Non-pigmented ciliary epithelial cell (primary cell): ENCODE measurements at regions not wholly inside any gene's neighbourhood (a gene's known extent, or its start where the extent isn't known, plus 50 kb on each side); places are given as distances from the start of the nearest gene placed in this dataset.
A peak's percentile ranks its signal among the peaks of the same experiment; 100 is the strongest.

Experiments
- DNase-seq: peaks from one replicate; pipeline ENCODE4 v3.0.0-alpha.2; 2010; ENCODE audit warnings: low read depth

- no peak for DNase-seq
These were observed 318.5 kb downstream of the GRB14 start for GRCh38 chr2:164302786-164303185.

DNA sequence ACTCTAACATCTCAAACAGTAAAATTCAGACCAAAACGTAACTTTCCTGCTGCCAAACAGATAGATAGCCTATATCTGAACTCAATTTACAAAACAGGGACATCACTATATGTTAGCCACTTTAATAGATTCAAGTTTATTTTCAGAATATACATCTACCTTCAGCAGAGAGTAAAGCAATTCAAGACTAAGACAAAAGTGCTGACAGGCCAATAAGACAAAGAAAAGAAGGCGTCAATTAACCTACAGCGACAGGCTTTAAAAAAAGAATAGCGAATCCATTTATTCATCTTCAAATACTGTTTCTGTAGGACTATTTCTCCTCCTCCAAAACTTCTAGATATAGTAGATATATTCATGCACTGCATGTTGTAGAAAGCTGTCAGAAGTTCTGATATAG is 333.0 kb downstream of the GRB14 start:
- DNase-seq, result no peak

GRCh38 chr2:164287056-164287455 is 334.2 kb downstream of the GRB14 start:
- DNase-seq, result no peak

- no peak for DNase-seq
These were observed 335.7 kb downstream of the GRB14 start for GRCh38 chr2:164285576-164285975.

DNA sequence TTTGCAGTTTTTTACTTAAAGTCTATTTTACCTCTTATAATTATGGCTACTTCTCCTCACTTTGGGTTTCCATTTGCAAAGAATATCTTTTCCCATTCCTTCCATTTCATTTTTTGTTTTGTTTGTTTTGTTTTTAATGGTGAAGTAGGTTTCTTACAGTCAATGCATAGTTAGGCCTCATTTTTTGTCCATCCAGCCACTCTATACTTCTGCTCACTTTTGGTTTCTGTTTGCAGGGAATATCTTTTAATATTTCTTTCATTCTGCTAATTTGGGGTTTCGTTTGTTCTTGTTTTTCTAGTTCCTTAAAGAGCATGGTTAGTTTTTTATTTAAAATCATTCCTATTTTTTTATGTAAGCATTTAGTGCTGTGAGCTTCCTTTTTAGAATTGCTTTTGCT is 339.4 kb downstream of the GRB14 start:
- DNase-seq, result no peak

DNA sequence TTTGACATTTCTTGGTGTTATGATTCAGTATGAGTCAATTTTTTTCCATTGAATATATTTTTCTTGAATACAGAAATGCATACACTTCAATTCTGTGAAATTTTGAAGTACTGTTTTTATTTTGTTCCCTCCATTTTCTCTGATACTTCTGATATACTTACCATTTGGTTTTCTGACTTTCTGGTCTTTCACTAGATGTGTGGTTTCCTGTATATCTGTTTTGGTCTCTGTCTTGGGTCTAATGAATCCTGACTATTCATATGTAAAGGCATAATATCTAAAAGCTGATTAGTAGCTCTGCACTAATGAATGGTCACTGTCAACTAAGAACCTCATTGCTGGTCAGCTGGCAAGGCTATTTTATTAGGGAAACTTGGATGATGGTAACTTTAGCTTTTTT is 345.6 kb downstream of the GRB14 start:
- no peak for DNase-seq

- DNase-seq, result no peak
These were observed 360.8 kb downstream of the GRB14 start for GRCh38 chr2:164260506-164260905.

DNA sequence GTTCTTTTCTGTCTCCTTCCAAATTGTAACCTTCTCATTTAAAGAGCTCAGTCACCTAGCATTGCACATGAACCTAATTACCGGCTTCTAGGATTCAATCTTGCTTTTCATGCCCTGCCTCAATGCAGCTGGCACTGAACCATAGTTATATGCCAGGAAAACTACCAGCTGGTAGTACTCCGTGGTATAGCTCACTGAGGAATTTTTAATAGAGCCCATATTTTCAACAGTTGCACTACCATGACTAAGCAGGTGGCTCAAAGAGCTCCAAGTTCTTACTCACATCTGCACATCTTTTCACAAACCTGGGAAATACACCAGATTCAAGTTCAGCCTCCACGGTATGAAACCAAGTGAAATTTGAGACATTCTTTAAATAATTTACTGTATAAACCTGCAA is 363.5 kb downstream of the GRB14 start:
- no peak for DNase-seq

GRCh38 chr2:164252568-164253287 is 368.6 kb downstream of the GRB14 start:
- DNase-seq, result no peak

GRCh38 chr2:164243315-164243714 is 378.0 kb downstream of the GRB14 start:
- DNase-seq, result no peak

DNA sequence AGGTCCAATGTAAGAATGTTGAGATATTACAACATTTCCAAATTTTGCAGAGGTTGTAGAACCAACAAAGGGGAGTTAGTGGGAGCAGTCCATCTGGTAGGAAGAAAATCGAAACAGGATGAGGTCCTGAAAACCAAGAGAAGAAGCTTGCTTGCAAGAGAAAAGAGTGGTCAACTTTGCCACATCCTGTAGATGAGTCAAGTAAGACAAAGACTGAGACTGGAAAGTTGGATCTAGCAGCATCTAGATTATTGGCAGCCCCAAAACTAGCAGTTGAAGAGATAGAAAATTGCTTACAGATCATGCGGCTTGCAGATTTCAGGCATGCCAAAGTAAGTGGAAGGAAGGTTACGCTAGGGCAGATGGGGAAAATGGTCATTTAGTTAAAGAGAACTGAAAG is 378.9 kb downstream of the GRB14 start:
- DNase-seq, result no peak

DNA sequence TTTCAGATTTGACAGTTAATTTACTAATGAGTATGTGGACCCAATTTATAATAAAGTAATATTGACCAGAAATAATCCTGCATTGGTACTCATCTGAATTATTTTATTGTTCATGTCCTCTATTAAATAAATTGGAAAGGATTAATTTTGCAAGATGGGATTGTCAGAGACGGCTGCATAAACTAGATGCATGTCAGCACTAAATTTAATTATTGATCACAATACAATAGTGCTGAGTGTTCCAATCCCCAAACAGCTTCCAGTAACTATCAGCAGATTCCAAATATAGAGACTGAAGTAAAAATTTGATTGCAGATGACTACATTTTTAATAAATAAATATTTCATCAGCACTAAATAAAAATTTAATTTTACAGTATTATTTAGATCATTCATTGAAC is 387.2 kb downstream of the GRB14 start:
- DNase-seq, result no peak

DNA sequence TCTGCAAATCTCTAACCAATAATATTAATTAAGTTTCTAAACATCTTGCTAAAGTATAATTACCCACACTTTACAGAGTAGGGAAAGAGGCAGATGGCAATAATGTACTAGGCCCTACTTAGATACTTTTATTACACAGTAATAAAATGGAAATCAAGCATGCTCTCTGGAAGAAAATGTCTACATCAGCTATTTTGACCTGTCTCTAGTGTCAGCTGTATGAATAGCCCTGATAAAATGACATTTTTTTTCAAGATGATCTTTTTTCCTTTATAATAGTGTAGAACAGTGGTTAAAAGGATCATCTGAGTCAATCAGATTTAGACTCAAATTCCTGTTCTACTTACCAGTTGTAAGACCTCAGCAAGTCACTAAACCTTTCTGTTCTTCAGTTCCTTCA is 397.3 kb downstream of the GRB14 start:
- DNase-seq, result no peak

DNA sequence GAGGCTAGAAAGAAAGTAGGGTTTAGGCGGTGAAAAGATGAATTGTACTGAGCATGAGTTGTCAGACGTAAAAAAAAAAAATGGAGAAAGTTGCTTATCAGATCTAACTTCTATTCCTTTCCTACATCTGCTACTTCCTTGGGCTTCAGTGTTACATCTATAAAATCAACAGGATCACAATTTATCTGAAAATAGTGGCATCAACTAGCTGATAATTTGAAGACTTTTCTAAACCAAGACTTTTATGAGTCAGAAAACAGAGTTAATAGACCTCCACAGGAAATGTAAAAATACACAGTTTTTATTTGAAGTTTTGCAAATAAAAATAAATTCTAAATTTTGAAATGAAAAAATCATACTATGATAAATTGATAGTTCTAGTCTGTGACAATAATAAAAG is 399.8 kb downstream of the GRB14 start:
- no peak for DNase-seq

GRCh38 chr2:164220265-164220664 is 401.0 kb downstream of the GRB14 start:
- DNase-seq, result no peak

DNA sequence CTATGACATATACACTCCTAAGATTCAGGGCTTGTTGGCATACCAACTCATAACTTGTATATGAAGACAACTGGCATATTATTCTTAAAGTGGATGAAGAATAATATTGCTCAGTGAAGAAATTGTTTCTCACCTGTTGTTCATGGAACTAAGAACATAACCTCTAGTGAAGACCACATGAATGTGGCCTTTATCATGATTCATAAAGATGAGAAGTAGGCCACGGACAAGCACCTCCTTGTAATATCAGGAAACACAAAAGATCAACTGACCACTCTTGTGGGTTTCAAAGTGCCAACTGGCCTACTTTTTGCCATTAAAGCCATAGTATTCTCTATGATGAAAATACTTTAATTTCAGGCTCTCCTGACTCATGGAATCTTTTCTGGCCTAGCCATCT is 407.4 kb downstream of the GRB14 start:
- DNase-seq, result no peak

- peak; percentile 80 for DNase-seq
These were observed 415.9 kb downstream of the GRB14 start for GRCh38 chr2:164205347-164205746.

- no peak for DNase-seq
These were observed 418.2 kb downstream of the GRB14 start for GRCh38 chr2:164203131-164203530.

DNA sequence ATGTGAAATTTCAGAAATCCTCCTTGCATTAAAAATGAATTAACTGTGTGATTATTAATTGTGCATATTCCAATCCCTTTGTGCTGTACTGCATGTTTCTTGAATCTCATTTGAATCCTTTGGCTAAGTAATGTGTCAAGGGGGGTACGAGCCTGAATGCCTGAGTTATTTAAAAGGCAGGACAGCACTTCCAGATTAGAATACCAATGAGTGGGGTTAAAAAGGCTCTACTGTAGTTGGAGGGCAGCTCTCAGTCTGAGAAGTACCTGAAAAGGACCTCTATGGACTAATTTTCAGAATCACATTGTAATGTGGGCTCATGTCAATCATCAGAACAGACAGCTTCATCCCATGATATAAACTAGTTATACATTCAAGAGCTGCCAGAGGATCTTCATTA is 423.0 kb downstream of the GRB14 start:
- DNase-seq, result no peak

GRCh38 chr2:164190700-164191099 is 430.6 kb downstream of the GRB14 start:
- no peak for DNase-seq

- no peak for DNase-seq
These were observed 431.4 kb downstream of the GRB14 start for GRCh38 chr2:164189851-164190250.

- DNase-seq, result no peak
These were observed 434.2 kb downstream of the GRB14 start for GRCh38 chr2:164187121-164187520.

GRCh38 chr2:164186591-164186990 is 434.7 kb downstream of the GRB14 start:
- DNase-seq, result no peak

DNA sequence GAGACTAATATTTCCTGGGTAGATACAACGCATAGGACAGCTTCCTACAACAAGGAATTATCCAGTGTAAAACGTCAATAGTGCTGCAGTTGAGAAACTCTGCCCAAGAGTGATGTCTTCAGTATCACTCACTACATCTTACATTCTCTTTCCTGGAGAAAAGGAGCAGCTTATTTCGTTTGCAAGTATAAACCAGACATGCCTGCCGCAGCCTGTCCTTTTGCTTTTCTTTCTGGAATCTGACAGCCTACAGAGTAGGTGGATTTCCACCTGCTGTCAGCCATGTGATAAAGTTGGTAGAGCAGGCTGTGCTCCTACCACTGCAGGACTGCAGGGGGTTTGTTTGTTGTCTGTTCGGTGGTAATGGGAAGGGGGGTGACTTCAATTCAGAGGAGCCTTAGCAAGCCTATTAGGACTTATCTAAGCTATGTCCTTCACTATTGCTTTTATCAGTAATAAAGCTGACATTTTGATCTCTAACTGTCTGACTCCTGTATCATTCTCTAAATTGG is 439.1 kb downstream of the GRB14 start:
- no peak for DNase-seq
